ENCODE measurements at regions not wholly inside any gene's neighbourhood (a gene's known extent, or its start where the extent isn't known, plus 50 kb on each side); places are given as distances from the start of the nearest gene placed in this dataset.
A peak's percentile ranks its signal among the peaks of the same experiment; 100 is the strongest.

DNA sequence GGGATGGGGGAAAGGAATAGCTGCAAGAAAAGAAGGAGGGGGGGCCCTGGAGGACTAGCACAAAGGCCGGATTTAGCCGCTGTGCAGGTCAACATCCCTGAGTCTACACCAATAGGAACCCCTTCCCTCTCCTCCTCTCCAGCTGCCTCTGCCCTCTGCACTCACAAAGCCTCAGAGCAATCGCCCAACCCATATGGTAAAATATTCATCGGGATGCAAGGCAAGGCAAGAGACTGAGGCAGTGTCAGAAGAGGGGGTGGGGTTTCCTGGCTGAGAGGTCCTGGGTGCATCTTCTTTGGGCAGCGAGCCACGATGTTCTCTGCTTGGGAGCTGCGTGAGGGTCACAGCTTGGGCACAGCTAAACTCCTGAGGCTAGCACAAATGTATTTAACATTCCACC, 115.5 kb upstream of the NLRP1 start:
- TF ChIP-seq, protein P1, sequence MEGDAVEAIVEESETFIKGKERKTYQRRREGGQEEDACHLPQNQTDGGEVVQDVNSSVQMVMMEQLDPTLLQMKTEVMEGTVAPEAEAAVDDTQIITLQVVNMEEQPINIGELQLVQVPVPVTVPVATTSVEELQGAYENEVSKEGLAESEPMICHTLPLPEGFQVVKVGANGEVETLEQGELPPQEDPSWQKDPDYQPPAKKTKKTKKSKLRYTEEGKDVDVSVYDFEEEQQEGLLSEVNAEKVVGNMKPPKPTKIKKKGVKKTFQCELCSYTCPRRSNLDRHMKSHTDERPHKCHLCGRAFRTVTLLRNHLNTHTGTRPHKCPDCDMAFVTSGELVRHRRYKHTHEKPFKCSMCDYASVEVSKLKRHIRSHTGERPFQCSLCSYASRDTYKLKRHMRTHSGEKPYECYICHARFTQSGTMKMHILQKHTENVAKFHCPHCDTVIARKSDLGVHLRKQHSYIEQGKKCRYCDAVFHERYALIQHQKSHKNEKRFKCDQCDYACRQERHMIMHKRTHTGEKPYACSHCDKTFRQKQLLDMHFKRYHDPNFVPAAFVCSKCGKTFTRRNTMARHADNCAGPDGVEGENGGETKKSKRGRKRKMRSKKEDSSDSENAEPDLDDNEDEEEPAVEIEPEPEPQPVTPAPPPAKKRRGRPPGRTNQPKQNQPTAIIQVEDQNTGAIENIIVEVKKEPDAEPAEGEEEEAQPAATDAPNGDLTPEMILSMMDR (IDR thresholded peaks at IDR 0.05; ENCODE audit: borderline replicate concordance, control extremely low read depth, extremely low read depth, insufficient read depth, missing control alignments), result no peak
- DNase-seq (ENCODE audit: low spot score), result no peak
- in situ Hi-C loops (cut with MboI; ENCODE audit: low sequenced_read_pairs, unreplicated experiment), result loop anchor here (10.0 to 25.0 kb wide), 2 partner anchors 115 to 712 kb away; partner anchors contain the start of gene NLRP1

DNA sequence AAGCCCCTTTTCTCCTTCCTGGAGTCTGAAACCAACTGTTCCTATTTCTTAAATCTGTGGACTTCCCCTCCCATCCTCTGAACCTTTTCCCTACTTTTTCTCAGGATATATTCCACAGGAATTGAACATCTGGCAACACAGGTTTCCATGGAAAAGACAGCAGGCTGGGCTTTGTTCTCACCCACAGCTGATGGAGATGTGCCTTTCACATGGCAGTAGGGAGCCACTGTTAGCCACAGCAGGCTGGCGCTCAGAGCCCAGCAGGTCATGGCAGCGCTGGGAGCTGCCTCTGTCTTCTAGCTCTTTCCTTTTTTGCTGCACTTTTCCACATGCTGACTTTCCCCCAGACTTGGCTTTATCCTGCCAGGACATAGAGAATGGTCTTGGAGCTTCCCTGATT, 116.4 kb upstream of the NLRP1 start:
- no peak for DNase-seq (ENCODE audit: low spot score)
- in situ Hi-C loops (cut with MboI; ENCODE audit: low sequenced_read_pairs, unreplicated experiment), result loop anchor here (10.0 to 25.0 kb wide), 2 partner anchors 116 to 712 kb away; partner anchors contain the start of gene NLRP1
- TF ChIP-seq, protein P1 (IDR thresholded peaks at IDR 0.05; ENCODE audit: borderline replicate concordance, control extremely low read depth, extremely low read depth, insufficient read depth, missing control alignments), result no peak

DNA sequence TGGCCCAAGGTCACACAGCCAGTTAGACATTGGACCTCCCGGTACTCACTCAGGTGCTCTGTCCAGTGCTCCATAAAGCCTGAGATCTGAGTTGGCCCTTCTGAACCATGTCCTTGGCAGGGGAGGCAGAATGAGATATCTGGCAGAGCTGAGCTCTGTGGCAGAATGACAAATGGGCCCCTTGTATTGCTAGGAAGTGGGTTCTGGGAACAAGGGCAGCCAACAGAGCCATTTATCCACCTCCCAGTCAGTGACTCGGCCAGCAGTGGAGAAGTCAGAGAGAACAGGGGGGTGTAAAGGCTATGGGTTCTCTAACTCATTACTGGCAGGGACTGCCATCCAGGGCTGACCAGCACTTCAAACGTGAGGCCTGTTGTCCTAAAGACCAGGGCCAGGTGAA, 117.1 kb upstream of the NLRP1 start:
- DNase-seq (ENCODE audit: low spot score), result no peak
- in situ Hi-C loops (cut with MboI; ENCODE audit: low sequenced_read_pairs, unreplicated experiment), result loop anchor here (10.0 to 25.0 kb wide), 2 partner anchors 117 to 711 kb away; partner anchors contain the start of gene NLRP1
- TF ChIP-seq, protein P1 (IDR thresholded peaks at IDR 0.05; ENCODE audit: borderline replicate concordance, control extremely low read depth, extremely low read depth, insufficient read depth, missing control alignments), result no peak

DNA sequence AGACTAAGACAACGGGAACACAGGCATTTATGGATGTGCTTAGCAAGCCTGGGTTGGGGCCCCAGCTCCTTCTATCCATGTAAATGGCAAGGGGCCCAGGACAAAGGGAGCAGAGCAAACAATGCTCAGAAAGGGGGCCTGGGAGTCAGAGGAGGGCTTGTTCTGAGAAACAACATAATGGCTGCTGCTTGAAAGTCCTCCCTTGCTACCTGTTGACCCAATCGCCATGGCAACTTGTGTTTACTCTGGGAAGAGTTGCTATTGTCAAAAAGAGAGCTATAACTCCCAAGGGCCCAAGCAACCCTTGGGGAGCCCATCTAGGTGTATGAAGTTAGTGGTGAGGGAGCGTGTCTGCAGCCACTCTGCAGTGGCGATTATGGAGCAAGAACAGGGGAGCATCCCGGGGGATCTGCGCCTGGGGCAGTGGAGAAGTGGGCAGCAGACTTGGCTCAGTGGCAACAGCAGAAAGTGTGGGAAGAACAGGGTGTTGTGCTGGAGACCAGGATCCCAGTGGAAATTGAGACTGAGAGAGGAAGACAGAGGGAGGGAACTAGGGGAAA, 118.7 kb upstream of the NLRP1 start:
- no peak for DNase-seq (ENCODE audit: low spot score)

DNA sequence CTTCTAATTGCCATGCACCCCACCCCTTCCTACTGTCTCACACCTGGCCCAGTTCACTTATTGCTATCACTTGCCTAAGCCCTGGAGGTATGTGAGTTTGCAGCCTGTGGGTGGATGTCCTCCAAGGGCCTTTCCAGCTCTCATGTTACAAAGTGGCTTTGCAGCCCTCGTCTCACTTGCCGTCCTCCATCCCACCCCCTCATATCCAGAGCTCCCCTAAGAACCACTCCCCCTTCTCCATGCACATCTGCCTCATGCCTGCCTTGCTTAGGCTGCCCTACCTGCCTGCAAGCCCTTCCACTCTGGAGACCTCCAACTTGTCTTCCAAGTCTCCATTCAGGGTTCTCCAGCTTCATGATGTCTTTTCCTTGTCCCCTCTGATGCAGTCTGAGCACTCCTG, 119.4 kb upstream of the NLRP1 start:
- TF ChIP-seq, protein P1 (IDR thresholded peaks at IDR 0.05; ENCODE audit: borderline replicate concordance, control extremely low read depth, extremely low read depth, insufficient read depth, missing control alignments), result no peak
- no peak for DNase-seq (ENCODE audit: low spot score)
- in situ Hi-C loops (cut with MboI; ENCODE audit: low sequenced_read_pairs, unreplicated experiment), result loop anchor here (10.0 to 25.0 kb wide), 2 partner anchors 119 to 709 kb away; partner anchors contain the start of gene NLRP1

More for the DNA sequence above, 118.7 kb upstream of the NLRP1 start:
- TF ChIP-seq, protein P1 (IDR thresholded peaks at IDR 0.05; ENCODE audit: borderline replicate concordance, control extremely low read depth, extremely low read depth, insufficient read depth, missing control alignments), result no peak
- in situ Hi-C loops (cut with MboI; ENCODE audit: low sequenced_read_pairs, unreplicated experiment), result loop anchor here (10.0 to 25.0 kb wide), 2 partner anchors 118 to 709 kb away; partner anchors contain the start of gene NLRP1

DNA sequence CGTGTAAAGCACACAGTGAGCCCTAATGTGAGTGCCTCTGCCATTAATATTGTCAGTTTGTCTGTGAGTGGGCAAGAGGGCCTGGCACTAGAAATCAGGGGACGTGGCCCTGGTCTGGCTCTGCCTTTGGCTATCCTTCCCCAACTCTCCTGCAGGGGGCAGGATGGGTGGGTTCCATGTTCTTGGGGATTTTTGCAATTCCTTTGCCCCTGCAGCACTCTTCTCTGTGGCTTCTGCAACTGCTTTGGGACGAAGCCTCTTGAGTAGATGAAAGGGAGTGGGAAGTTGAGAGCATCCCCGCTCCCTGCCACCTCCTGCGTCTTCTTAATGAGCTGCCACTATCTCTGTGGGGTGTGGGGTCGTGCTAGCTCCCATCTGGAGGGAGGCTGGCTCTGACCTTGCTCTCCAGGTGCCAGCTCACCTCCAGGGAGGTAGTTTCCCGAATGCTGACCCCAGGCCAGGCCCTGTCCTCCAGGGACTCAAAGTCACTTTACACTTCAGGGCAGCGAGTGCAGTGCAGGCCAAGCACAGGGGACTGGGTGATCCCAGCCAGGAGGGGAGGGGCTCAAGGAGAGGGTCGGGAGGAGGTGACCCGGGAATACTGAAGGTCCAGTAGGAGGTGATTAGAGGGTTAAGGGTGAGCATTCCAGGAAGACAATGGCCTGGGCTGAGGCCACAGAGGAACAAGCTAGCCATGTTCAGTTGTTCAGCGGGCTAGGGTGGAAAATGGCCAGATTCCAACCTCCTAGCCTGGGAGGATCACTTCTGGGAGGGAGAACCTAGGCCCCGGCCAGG, 121.0 kb upstream of the NLRP1 start:
- TF ChIP-seq, protein P1 (IDR thresholded peaks at IDR 0.05; ENCODE audit: borderline replicate concordance, control extremely low read depth, extremely low read depth, insufficient read depth, missing control alignments), result peak; percentile 14
- DNase-seq (ENCODE audit: low spot score), result peak; percentile 42
- in situ Hi-C loops (cut with MboI; ENCODE audit: low sequenced_read_pairs, unreplicated experiment), result loop anchor here (10.0 to 25.0 kb wide), 2 partner anchors 120 to 707 kb away; partner anchors contain the start of gene NLRP1
